ENCODE measurements at regions not wholly inside any gene's neighbourhood (a gene's known extent, or its start where the extent isn't known, plus 50 kb on each side); places are given as distances from the start of the nearest gene placed in this dataset.

DNA sequence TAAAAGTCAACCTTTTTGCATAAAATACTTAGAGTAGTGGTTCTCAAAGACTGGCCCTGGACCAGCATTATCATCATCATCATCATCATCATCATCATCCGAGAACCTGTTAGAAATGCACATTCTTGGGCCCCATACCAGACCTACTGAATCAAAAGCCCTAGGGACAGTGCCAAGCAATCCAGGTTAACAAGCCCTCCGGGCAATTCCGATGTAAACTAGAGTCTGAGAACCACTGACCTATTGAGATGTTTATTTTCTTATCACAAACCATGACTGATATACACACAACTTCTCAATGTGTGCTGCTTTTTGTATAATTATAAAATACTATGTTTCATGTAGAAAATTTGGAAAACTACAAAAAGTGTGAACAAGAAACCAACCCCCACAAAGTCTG lies 133.4 kb upstream of the GATB start:
- Mint-ChIP-seq H3K27ac (no peak overlapping the region), H3K4me1 (no peaks in the 10 kb centered on the region), H3K9me3 (ENCODE audit: low read depth) (no peaks in the 10 kb centered on the region), H3K36me3 (ENCODE audit: low read depth) (no peaks in the 10 kb centered on the region), H3K4me3 (no peak overlapping the region), H3K27me3 (no peaks in the 10 kb centered on the region)
- intact Hi-C loops (cut with DNase I, micrococcal nuclease): no loop called here
- ATAC-seq: no peak
- ChIA-PET POLR2A (no interaction called here), CTCF (no interaction called here)
- no peak for DNase-seq

GRCh38 chr4:151888367-151888866 lies 127.6 kb upstream of the GATB start:
- Mint-ChIP-seq H3K4me1 (peaks cover 12% of the 10 kb centered on the region), H3K27me3 (no peaks in the 10 kb centered on the region), H3K27ac (peak overlapping the region; percentile 24), H3K36me3 (ENCODE audit: low read depth) (no peaks in the 10 kb centered on the region), H3K4me3 (no peak overlapping the region), H3K9me3 (ENCODE audit: low read depth) (peaks cover 2% of the 10 kb centered on the region)
- peak; percentile 79 for ATAC-seq
- intact Hi-C loops (cut with DNase I, micrococcal nuclease): no loop called here
- POLR2A ChIA-PET: no interaction called here
- CTCF ChIA-PET: interaction anchor here (0.6 to 1.2 kb wide), 3 partner anchors 19 to 797 kb away, joined by 3 read pairs; no protein-coding TSS in a partner anchor
- DNase-seq: peak; percentile 32

DNA sequence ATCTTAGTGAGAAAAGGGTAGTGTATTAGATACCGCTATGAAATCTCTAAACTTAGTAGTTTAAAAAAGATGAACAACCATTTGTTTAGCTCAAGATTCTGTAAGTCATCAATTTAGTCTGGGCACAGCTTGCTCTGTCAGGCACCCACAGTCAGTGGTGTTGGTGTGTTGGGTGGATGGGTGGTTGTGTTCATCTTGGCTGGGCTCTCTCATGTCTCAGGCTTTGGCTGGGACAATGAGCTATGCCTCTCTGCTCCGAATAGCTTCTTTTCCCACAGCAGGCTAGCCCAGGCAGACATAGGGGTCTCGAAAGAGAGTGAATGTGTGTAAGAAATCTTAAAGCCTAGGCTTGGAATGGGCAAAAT lies 127.0 kb upstream of the GATB start:
- ChIA-PET POLR2A (no interaction called here), CTCF (interaction anchor here (0.9 to 1.2 kb wide), 2 partner anchors 19 to 35 kb away, joined by 3 read pairs; no protein-coding TSS in a partner anchor)
- Mint-ChIP-seq H3K4me1 (peaks cover 18% of the 10 kb centered on the region), H3K27ac (peak overlapping the region; percentile 27), H3K4me3 (no peak overlapping the region), H3K36me3 (ENCODE audit: low read depth) (no peaks in the 10 kb centered on the region), H3K9me3 (ENCODE audit: low read depth) (peaks cover 2% of the 10 kb centered on the region), H3K27me3 (no peaks in the 10 kb centered on the region)
- DNase-seq (no peak), ATAC-seq (peak; percentile 11)
- intact Hi-C loops (cut with DNase I, micrococcal nuclease): no loop called here

DNA sequence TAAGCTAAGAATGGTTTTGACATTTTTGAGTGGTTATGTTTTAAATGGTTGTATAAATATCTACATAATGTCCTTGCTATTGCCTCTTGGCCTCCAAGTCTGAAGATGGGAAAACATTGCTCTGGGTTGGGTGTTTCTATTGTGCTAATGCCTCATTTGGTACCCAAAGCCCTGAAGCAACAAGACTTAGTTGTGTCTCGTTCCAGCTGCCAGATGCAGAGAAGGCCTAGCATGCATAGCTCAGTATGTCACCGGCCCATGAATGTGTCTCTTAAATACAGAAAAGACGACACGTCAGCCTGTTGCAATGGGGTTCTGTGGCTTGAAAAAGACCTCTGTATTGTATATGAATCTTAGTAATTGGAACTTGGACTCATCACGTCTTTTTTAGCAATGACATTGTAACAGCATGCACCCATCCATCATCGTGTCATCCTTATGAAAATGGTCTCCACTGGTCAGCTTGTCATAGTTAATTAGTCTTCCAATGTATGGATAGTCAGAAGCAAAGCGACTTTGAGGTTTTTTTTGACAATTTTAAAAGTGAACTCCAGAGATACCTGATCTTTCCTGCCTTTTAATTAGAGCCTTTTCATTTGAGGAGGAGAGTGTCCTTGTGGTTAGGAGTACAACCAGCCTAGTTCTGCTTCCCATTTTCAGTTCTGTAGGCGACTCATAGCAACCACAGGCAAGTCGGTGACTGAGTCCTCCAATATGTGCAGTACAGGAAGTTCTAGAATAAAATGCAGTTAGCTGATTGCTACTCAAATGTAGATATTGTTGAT lies 126.4 kb upstream of the GATB start:
- peaks cover 2% of the 10 kb centered on the region for H3K9me3 Mint-ChIP-seq (ENCODE audit: low read depth)
- peaks cover 24% of the 10 kb centered on the region for H3K4me1 Mint-ChIP-seq
- intact Hi-C loops (cut with DNase I, micrococcal nuclease): no loop called here
- no peaks in the 10 kb centered on the region for H3K36me3 Mint-ChIP-seq (ENCODE audit: low read depth)
- ATAC-seq (peak; percentile 25), DNase-seq (no peak)
- H3K4me3 Mint-ChIP-seq: no peak overlapping the region
- POLR2A ChIA-PET: no interaction called here
- CTCF ChIA-PET: interaction anchor here (0.9 to 1.2 kb wide), 2 partner anchors 18 to 35 kb away, joined by 3 read pairs; no protein-coding TSS in a partner anchor
- H3K27ac Mint-ChIP-seq: no peak overlapping the region
- no peaks in the 10 kb centered on the region for H3K27me3 Mint-ChIP-seq

GRCh38 chr4:151885123-151885522 lies 124.3 kb upstream of the GATB start:
- no peaks in the 10 kb centered on the region for H3K36me3 Mint-ChIP-seq (ENCODE audit: low read depth)
- H3K27ac Mint-ChIP-seq: no peak overlapping the region
- ATAC-seq: no peak
- intact Hi-C loops (cut with DNase I, micrococcal nuclease): no loop called here
- H3K9me3 Mint-ChIP-seq (ENCODE audit: low read depth): peaks cover 2% of the 10 kb centered on the region
- DNase-seq: no peak
- no peaks in the 10 kb centered on the region for H3K27me3 Mint-ChIP-seq
- H3K4me1 Mint-ChIP-seq: peaks cover 38% of the 10 kb centered on the region
- CTCF ChIA-PET: no interaction called here
- H3K4me3 Mint-ChIP-seq: no peak overlapping the region
- POLR2A ChIA-PET: no interaction called here

DNA sequence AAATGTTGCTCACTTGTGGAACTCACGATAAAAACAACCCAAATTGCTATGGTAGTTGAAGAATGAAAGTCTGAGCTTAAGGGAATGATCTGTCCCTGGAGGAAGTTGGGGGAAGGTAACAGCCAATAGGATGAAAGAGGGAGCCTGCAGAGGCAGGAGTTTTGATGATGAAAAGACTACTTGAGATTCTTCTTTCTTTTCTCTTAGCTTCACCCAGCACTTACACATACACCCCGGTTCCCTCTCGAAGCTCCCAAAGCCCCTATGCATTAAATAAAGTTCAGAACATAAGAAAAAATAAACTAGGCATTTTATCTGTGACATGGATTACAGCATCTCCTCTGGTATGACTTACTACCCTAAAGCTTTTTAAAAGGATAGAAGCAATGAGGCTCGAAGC lies 122.9 kb upstream of the GATB start:
- intact Hi-C loops (cut with DNase I, micrococcal nuclease): loop anchor here in 1 of 2 experiments (2.0 kb wide), 1 partner anchor 123 kb away; the partner anchor contains the start of gene GATB
- ChIA-PET CTCF (interaction anchor here (0.7 kb wide), 1 partner anchor 535 kb away, joined by 3 read pairs; no protein-coding TSS in a partner anchor), POLR2A (no interaction called here)
- Mint-ChIP-seq H3K4me3 (no peak overlapping the region), H3K27me3 (no peaks in the 10 kb centered on the region), H3K36me3 (ENCODE audit: low read depth) (no peaks in the 10 kb centered on the region), H3K9me3 (ENCODE audit: low read depth) (peaks cover 2% of the 10 kb centered on the region), H3K27ac (no peak overlapping the region), H3K4me1 (peaks cover 38% of the 10 kb centered on the region)
- ATAC-seq (no peak), DNase-seq (no peak)

DNA sequence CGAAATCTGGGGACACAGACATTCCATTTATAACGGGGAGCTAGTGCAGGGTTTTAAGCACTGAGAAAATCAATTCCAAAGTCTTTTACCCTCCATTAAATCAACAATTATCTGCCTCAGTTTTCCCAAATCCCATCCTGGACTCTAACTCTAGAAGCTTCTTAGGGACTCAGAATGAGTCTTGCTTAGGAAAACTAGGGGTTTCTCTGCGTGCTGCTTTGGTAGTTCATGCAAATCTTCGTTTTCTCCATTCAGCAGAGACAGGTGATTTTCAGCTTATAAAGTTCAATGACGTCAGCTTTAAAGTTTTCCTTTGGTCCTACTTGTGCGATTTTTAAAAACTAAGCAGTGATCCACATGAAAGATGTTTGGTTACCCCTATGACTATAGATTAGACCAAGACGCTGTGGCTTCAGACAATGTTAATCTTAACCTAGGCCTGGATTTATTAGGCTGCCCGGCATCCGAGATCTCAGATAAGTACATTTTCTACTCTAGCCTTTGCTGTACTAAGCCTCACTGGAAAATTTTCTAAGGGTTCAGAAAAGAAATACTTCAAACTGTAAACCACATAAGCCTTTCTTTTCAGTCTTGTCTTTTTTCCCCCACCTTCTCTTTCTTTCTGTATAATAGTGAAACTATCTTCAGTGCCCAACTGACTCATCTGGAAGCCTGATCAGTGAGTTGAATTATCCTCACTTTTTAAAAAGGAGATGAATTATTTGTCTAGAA lies 121.4 kb upstream of the GATB start:
- H3K36me3 Mint-ChIP-seq (ENCODE audit: low read depth): no peaks in the 10 kb centered on the region
- DNase-seq (no peak), ATAC-seq (peak; percentile 83)
- ChIA-PET POLR2A (interaction anchor here (0.7 kb wide), 1 partner anchor 26 kb away, joined by 4 read pairs; no protein-coding TSS in a partner anchor), CTCF (no interaction called here)
- H3K27ac Mint-ChIP-seq: peak overlapping the region; percentile 88
- H3K4me3 Mint-ChIP-seq: no peak overlapping the region
- intact Hi-C loops (cut with DNase I, micrococcal nuclease): loop anchor here (1.0 to 2.0 kb wide), 3 partner anchors 49 to 121 kb away; partner anchors contain the start of gene GATB (in 2 of the 2)
- H3K27me3 Mint-ChIP-seq: no peaks in the 10 kb centered on the region
- H3K4me1 Mint-ChIP-seq: peaks cover 38% of the 10 kb centered on the region
- peaks cover 2% of the 10 kb centered on the region for H3K9me3 Mint-ChIP-seq (ENCODE audit: low read depth)

- H3K27me3 Mint-ChIP-seq: no peaks in the 10 kb centered on the region
- H3K4me3 Mint-ChIP-seq: no peak overlapping the region
- no peak for ATAC-seq
- CTCF ChIA-PET: interaction anchor here (0.6 to 1.3 kb wide), 3 partner anchors 10 to 401 kb away, joined by 3 to 4 read pairs (median 3); no protein-coding TSS in a partner anchor
- H3K27ac Mint-ChIP-seq: no peak overlapping the region
- DNase-seq: no peak
- H3K9me3 Mint-ChIP-seq (ENCODE audit: low read depth): no peaks in the 10 kb centered on the region
- no peaks in the 10 kb centered on the region for H3K36me3 Mint-ChIP-seq (ENCODE audit: low read depth)
- intact Hi-C loops (cut with DNase I, micrococcal nuclease): no loop called here
- POLR2A ChIA-PET: no interaction called here
- H3K4me1 Mint-ChIP-seq: peaks cover 43% of the 10 kb centered on the region
Measured at GRCh38 chr4:151879705-151880445, 119.1 kb upstream of the GATB start.

DNA sequence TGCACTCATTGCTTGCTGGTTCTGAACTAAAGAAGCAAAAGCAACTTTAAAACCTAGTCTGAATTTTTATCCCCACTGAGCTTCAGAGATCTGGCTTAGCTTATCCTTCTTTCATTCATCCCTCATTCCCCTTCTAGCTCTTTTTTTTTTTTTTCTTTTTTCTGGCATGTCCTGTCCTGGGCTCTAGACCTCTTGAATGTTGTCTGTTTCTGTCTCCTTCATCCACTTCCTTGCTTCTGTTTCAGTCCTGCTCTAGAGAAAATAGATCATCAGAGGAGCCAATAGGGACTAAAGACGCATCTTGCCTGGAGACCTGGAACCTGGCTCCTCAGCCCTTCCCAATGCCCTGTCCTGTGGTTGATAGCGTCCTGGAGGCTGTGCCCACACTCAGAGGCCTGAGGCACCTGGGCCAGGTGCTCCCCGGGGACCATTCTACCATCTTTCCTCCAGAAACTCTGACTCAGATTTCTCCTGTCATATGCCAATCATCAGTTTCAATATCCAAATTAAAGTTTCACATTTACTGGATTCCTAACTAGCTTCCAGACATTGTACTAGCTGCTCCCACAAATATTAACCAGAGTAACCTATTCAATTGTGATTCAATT lies 115.7 kb upstream of the GATB start:
- Mint-ChIP-seq H3K4me1 (peaks cover 12% of the 10 kb centered on the region), H3K9me3 (ENCODE audit: low read depth) (no peaks in the 10 kb centered on the region), H3K27me3 (no peaks in the 10 kb centered on the region), H3K27ac (no peak overlapping the region), H3K4me3 (no peak overlapping the region), H3K36me3 (ENCODE audit: low read depth) (no peaks in the 10 kb centered on the region)
- intact Hi-C loops (cut with DNase I, micrococcal nuclease): no loop called here
- no peak for ATAC-seq
- ChIA-PET CTCF (interaction anchor here (0.5 to 0.6 kb wide), 2 partner anchors 99 to 624 kb away, joined by 3 read pairs; no protein-coding TSS in a partner anchor), POLR2A (no interaction called here)
- DNase-seq: no peak

GRCh38 chr4:151874328-151874727 lies 113.5 kb upstream of the GATB start:
- Mint-ChIP-seq H3K27me3 (no peaks in the 10 kb centered on the region), H3K9me3 (ENCODE audit: low read depth) (no peaks in the 10 kb centered on the region), H3K4me3 (no peak overlapping the region), H3K4me1 (peaks cover 6% of the 10 kb centered on the region), H3K27ac (no peak overlapping the region), H3K36me3 (ENCODE audit: low read depth) (no peaks in the 10 kb centered on the region)
- ATAC-seq (no peak), DNase-seq (no peak)
- CTCF ChIA-PET: no interaction called here
- intact Hi-C loops (cut with DNase I, micrococcal nuclease): no loop called here
- POLR2A ChIA-PET: no interaction called here

DNA sequence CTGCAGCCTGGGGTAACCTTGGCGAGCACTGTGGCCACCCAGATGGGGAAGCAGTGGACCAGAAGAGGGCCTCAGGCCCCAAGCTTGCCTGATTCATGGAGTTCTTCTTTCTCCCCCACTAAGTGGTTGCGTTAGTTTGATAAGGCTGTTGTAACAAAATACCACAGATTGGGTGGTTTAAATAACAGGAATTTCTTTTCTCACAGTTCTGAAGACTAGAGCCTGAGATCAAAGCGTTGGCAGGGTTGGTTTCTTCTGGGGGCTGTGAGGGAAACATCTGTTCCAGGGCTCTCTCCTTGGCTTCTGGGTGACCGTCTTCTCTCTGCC lies 105.7 kb upstream of the GATB start:
- peaks cover 4% of the 10 kb centered on the region for H3K9me3 Mint-ChIP-seq (ENCODE audit: low read depth)
- H3K4me1 Mint-ChIP-seq: peaks cover 3% of the 10 kb centered on the region
- no peak for DNase-seq
- H3K36me3 Mint-ChIP-seq (ENCODE audit: low read depth): no peaks in the 10 kb centered on the region
- intact Hi-C loops (cut with DNase I, micrococcal nuclease): no loop called here
- no peak overlapping the region for H3K27ac Mint-ChIP-seq
- ATAC-seq: no peak
- CTCF ChIA-PET: no interaction called here
- peaks cover 2% of the 10 kb centered on the region for H3K27me3 Mint-ChIP-seq
- no peak overlapping the region for H3K4me3 Mint-ChIP-seq
- POLR2A ChIA-PET: no interaction called here

Measured in activated CD4-positive, alpha-beta T cell treated with anti-CD3 and anti-CD28 coated beads for 36 hours (primary cell).